NCI-H2081 treated with DMSO at 0.1 percent for 48 hours (cell line): ENCODE measurements at regions not wholly inside any gene's neighbourhood (a gene's known extent, or its start where the extent isn't known, plus 50 kb on each side); places are given as distances from the start of the nearest gene placed in this dataset.

Experiments used
- DNase-seq: peaks from one replicate; lab custom pipeline; 2025; lab: John Stamatoyannopoulos, UW

GRCh38 chr12:75725521-75726111 is 214.2 kb upstream of the KRR1 start:
- DNase-seq = no peak

GRCh38 chr12:75724928-75725312 is 213.5 kb upstream of the KRR1 start:
- DNase-seq = no peak

GRCh38 chr12:75724307-75724927 is 213.0 kb upstream of the KRR1 start:
- DNase-seq = no peak

GRCh38 chr12:75722714-75723200 is 211.3 kb upstream of the KRR1 start:
- DNase-seq = no peak

- no peak for DNase-seq
Observed at GRCh38 chr12:75721796-75722195, 210.4 kb upstream of the KRR1 start.

- DNase-seq = no peak
Observed at GRCh38 chr12:75720812-75721641, 209.6 kb upstream of the KRR1 start.

- no peak for DNase-seq
Observed at GRCh38 chr12:75717902-75718301, 206.5 kb upstream of the KRR1 start.

- DNase-seq = no peak
Observed at GRCh38 chr12:75716291-75717025, 205.0 kb upstream of the KRR1 start.

GRCh38 chr12:75715682-75716081 is 204.3 kb upstream of the KRR1 start:
- no peak for DNase-seq

GRCh38 chr12:75715323-75715644 is 203.9 kb upstream of the KRR1 start:
- DNase-seq = no peak

GRCh38 chr12:75714462-75715322 is 203.3 kb upstream of the KRR1 start:
- no peak for DNase-seq

- DNase-seq = no peak
Observed at GRCh38 chr12:75713434-75713833, 202.0 kb upstream of the KRR1 start.

GRCh38 chr12:75712223-75712622 is 200.8 kb upstream of the KRR1 start:
- no peak for DNase-seq

GRCh38 chr12:75711271-75711670 is 199.9 kb upstream of the KRR1 start:
- no peak for DNase-seq

- no peak for DNase-seq
Observed at GRCh38 chr12:75710361-75711069, 199.1 kb upstream of the KRR1 start.

- DNase-seq = no peak
Observed at GRCh38 chr12:75709503-75709902, 198.1 kb upstream of the KRR1 start.

- no peak for DNase-seq
Observed at GRCh38 chr12:75708802-75709201, 197.4 kb upstream of the KRR1 start.

- DNase-seq = no peak
Observed at GRCh38 chr12:75707983-75708382, 196.6 kb upstream of the KRR1 start.

GRCh38 chr12:75706786-75707605 is 195.6 kb upstream of the KRR1 start:
- no peak for DNase-seq
